HEK293 (cell line): ENCODE measurements at regions not wholly inside any gene's neighbourhood (a gene's known extent, or its start where the extent isn't known, plus 50 kb on each side); places are given as distances from the start of the nearest gene placed in this dataset.

Source experiments
- ATF2 ChIP-seq: fragments of 450-650 bp; formaldehyde crosslinking; IDR thresholded peaks from 2 replicates; pipeline ENCODE4 v1.5.1; 2016; ENCODE audit warnings: missing biosample characterization, missing genetic modification characterization, low read depth
- BCL6B ChIP-seq: fragments of 450-650 bp; formaldehyde crosslinking; IDR thresholded peaks from 2 replicates; pipeline ENCODE4 v1.5.1; 2017; ENCODE audit warnings: missing biosample characterization, missing genetic modification characterization
- GLI2 ChIP-seq: fragments of 450-650 bp; formaldehyde crosslinking; IDR thresholded peaks from 2 replicates; pipeline ENCODE4; 2017; ENCODE audit warnings: missing biosample characterization, missing genetic modification characterization, low read depth, borderline replicate concordance
- GLIS1 ChIP-seq: fragments of 450-650 bp; formaldehyde crosslinking; IDR thresholded peaks from 2 replicates; pipeline ENCODE4 v1.5.1; 2016; ENCODE audit warnings: missing biosample characterization, missing genetic modification characterization
- GLIS2 ChIP-seq: fragments of 450-650 bp; formaldehyde crosslinking; IDR thresholded peaks from 2 replicates; pipeline ENCODE4 v1.5.1; 2016; ENCODE audit warnings: missing biosample characterization, missing genetic modification characterization
- KLF1 ChIP-seq: fragments of 450-650 bp; formaldehyde crosslinking; IDR thresholded peaks from 2 replicates; pipeline ENCODE4 v1.5.1; 2016; ENCODE audit warnings: missing biosample characterization, missing genetic modification characterization
- MYNN ChIP-seq: fragments of 450-650 bp; formaldehyde crosslinking; IDR thresholded peaks from 2 replicates; pipeline ENCODE4 v1.5.1; 2016; ENCODE audit warnings: missing biosample characterization, missing genetic modification characterization, borderline replicate concordance
- RBAK ChIP-seq: fragments of 450-650 bp; formaldehyde crosslinking; IDR thresholded peaks from 2 replicates; pipeline ENCODE4 v1.5.1; 2016; ENCODE audit warnings: missing biosample characterization, missing genetic modification characterization
- SP2 ChIP-seq: fragments of 450-650 bp; formaldehyde crosslinking; IDR thresholded peaks from 2 replicates; pipeline ENCODE4 v1.5.1; 2016; ENCODE audit warnings: missing biosample characterization, missing genetic modification characterization
- YY1 ChIP-seq: fragments of 450-650 bp; formaldehyde crosslinking; IDR thresholded peaks from 2 replicates; pipeline ENCODE4 v1.5.1; 2018; ENCODE audit warnings: missing biosample characterization, missing genetic modification characterization
- ZBTB7A ChIP-seq: fragments of 450-650 bp; formaldehyde crosslinking; IDR thresholded peaks from 2 replicates; pipeline ENCODE4 v1.5.1; 2016; ENCODE audit warnings: low read depth, missing biosample characterization, missing genetic modification characterization
- ZEB2 ChIP-seq: fragments of 450-650 bp; formaldehyde crosslinking; IDR thresholded peaks from 2 replicates; pipeline ENCODE4 v1.5.1; 2016; ENCODE audit warnings: missing biosample characterization, missing genetic modification characterization
- ZFP3 ChIP-seq: fragments of 450-650 bp; formaldehyde crosslinking; IDR thresholded peaks from 2 replicates; pipeline ENCODE4 v1.5.1; 2016; ENCODE audit warnings: low read depth, missing biosample characterization, missing genetic modification characterization
- ZFP41 ChIP-seq: fragments of 450-650 bp; formaldehyde crosslinking; IDR thresholded peaks from 2 replicates; pipeline ENCODE4 v1.5.1; 2016; ENCODE audit warnings: missing biosample characterization, missing genetic modification characterization, borderline replicate concordance
- ZIC2 ChIP-seq: fragments of 450-650 bp; formaldehyde crosslinking; IDR thresholded peaks from 2 replicates; pipeline ENCODE4 v1.5.1; 2016; ENCODE audit warnings: missing biosample characterization, missing genetic modification characterization
- ZNF133 ChIP-seq: fragments of 450-650 bp; formaldehyde crosslinking; IDR thresholded peaks from 2 replicates; pipeline ENCODE4 v1.5.1; 2016; ENCODE audit warnings: missing biosample characterization, missing genetic modification characterization
- ZNF138 ChIP-seq: fragments of 450-650 bp; formaldehyde crosslinking; IDR thresholded peaks from 2 replicates; pipeline ENCODE4 v1.5.1; 2016; ENCODE audit warnings: missing biosample characterization, missing genetic modification characterization, borderline replicate concordance
- ZNF157 ChIP-seq: fragments of 450-650 bp; formaldehyde crosslinking; IDR thresholded peaks from 2 replicates; pipeline ENCODE4 v1.5.1; 2016; ENCODE audit warnings: missing biosample characterization, missing genetic modification characterization
- ZNF169 ChIP-seq: fragments of 450-650 bp; formaldehyde crosslinking; IDR thresholded peaks from 2 replicates; pipeline ENCODE4 v1.5.1; 2016; ENCODE audit warnings: missing biosample characterization, missing genetic modification characterization
- ZNF174 ChIP-seq: fragments of 450-650 bp; formaldehyde crosslinking; IDR thresholded peaks from 2 replicates; pipeline ENCODE4 v1.5.0; 2017; ENCODE audit warnings: missing biosample characterization, mild to moderate bottlenecking, missing genetic modification characterization
- ZNF223 ChIP-seq: fragments of 450-650 bp; formaldehyde crosslinking; IDR thresholded peaks from 2 replicates; pipeline ENCODE4 v1.5.1; 2016; ENCODE audit warnings: missing biosample characterization, missing genetic modification characterization
- ZNF37A ChIP-seq: fragments of 450-650 bp; IDR thresholded peaks from 2 replicates; pipeline ENCODE4 v1.5.1; 2018; ENCODE audit warnings: missing biosample characterization, missing genetic modification characterization
- ZNF394 ChIP-seq: fragments of 450-650 bp; formaldehyde crosslinking; IDR thresholded peaks from 2 replicates; pipeline ENCODE4 v1.5.1; 2016; ENCODE audit warnings: missing biosample characterization, missing genetic modification characterization, mild to moderate bottlenecking, moderate library complexity, borderline replicate concordance
- ZNF423 ChIP-seq: fragments of 450-650 bp; formaldehyde crosslinking; IDR thresholded peaks from 2 replicates; pipeline ENCODE4 v1.5.1; 2016; ENCODE audit warnings: missing biosample characterization, missing genetic modification characterization
- ZNF426 ChIP-seq: fragments of 450-650 bp; formaldehyde crosslinking; IDR thresholded peaks from 2 replicates; pipeline ENCODE4 v1.5.1; 2017; ENCODE audit warnings: missing biosample characterization, missing genetic modification characterization, mild to moderate bottlenecking, inconsistent platforms, moderate library complexity
- ZNF48 ChIP-seq: fragments of 450-650 bp; formaldehyde crosslinking; IDR thresholded peaks from 2 replicates; pipeline ENCODE4 v1.5.1; 2016; ENCODE audit warnings: missing biosample characterization, missing genetic modification characterization
- ZNF521 ChIP-seq: fragments of 450-650 bp; formaldehyde crosslinking; IDR thresholded peaks from 2 replicates; pipeline ENCODE4 v1.5.1; 2017; ENCODE audit warnings: missing biosample characterization, mild to moderate bottlenecking, missing genetic modification characterization
- ZNF548 ChIP-seq: fragments of 450-650 bp; formaldehyde crosslinking; IDR thresholded peaks from 2 replicates; pipeline ENCODE4 v1.5.1; 2016; ENCODE audit warnings: missing biosample characterization, missing genetic modification characterization
- ZNF600 ChIP-seq: fragments of 450-650 bp; formaldehyde crosslinking; IDR thresholded peaks from 2 replicates; pipeline ENCODE4 v1.5.1; 2016; ENCODE audit warnings: missing biosample characterization, missing genetic modification characterization
- ZNF626 ChIP-seq: fragments of 450-650 bp; sonication (Bioruptor Pico); formaldehyde crosslinking; IDR thresholded peaks from 2 replicates; pipeline ENCODE4 v1.5.1; 2018; ENCODE audit warnings: missing biosample characterization, missing genetic modification characterization, inconsistent platforms
- ZNF701 ChIP-seq: fragments of 450-650 bp; formaldehyde crosslinking; IDR thresholded peaks from 2 replicates; pipeline ENCODE4 v1.5.1; 2016; ENCODE audit warnings: missing biosample characterization, missing genetic modification characterization
- ZNF785 ChIP-seq: fragments of 450-650 bp; formaldehyde crosslinking; IDR thresholded peaks from 2 replicates; pipeline ENCODE4 v1.5.1; 2016; ENCODE audit warnings: missing biosample characterization, missing genetic modification characterization
- ZNF843 ChIP-seq: fragments of 450-650 bp; formaldehyde crosslinking; IDR thresholded peaks from 2 replicates; pipeline ENCODE4 v1.5.1; 2016; ENCODE audit warnings: missing biosample characterization, missing genetic modification characterization
- ZXDB ChIP-seq: fragments of 450-650 bp; formaldehyde crosslinking; IDR thresholded peaks from 2 replicates; pipeline ENCODE4 v1.5.1; 2016; ENCODE audit warnings: missing biosample characterization, missing genetic modification characterization
- TF ChIP-seq, protein P1 (sequence below): fragments of 450-650 bp; formaldehyde crosslinking; IDR thresholded peaks from 2 replicates; pipeline ENCODE4 v1.5.1; 2016; ENCODE audit warnings: missing biosample characterization, missing genetic modification characterization
- TF ChIP-seq, protein P2 (sequence below): fragments of 450-650 bp; formaldehyde crosslinking; IDR thresholded peaks from 2 replicates; pipeline ENCODE4 v1.5.1; 2016; ENCODE audit warnings: missing biosample characterization, missing genetic modification characterization
- TF ChIP-seq, protein P3 (sequence below): sonication (generic); formaldehyde crosslinking; IDR thresholded peaks from 2 replicates; pipeline ENCODE4 v1.8.1; 2022; ENCODE audit warnings: mild to moderate bottlenecking, moderate library complexity, missing genetic modification reagents

- TF ChIP-seq ZNF600 (peak; percentile 35; the same call in 1 of the 2 replicates), ZNF701 (tag by site-specific recombination) (no peak), ZNF37A (tag by site-specific recombination) (no peak), GLI2 (no peak), ZNF394 (tag by site-specific recombination) (no peak; the same call in 1 of the 2 replicates), ZNF138 (tag by site-specific recombination) (no peak), ZBTB7A (tag by site-specific recombination) (no peak), KLF1 (no peak), ZNF423 (no peak), ZNF626 (tag by site-specific recombination) (no peak), ZNF48 (tag by site-specific recombination) (no peak), ATF2 (no peak), ZNF174 (tag by site-specific recombination) (no peak), ZFP41 (tag by site-specific recombination) (no peak), ZNF843 (tag by site-specific recombination) (no peak), BCL6B (tag by site-specific recombination) (no peak), RBAK (no peak), ZFP3 (no peak), SP2 (tag by site-specific recombination) (no peak), ZNF426 (tag by site-specific recombination) (no peak), YY1 (tag by site-specific recombination) (0 out of 2 replicates have a peak, but pooled peaks have one; percentile 30), ZNF785 (tag by site-specific recombination) (no peak), ZNF157 (tag by site-specific recombination) (no peak), ZNF223 (tag by site-specific recombination) (no peak), ZXDB (tag by site-specific recombination) (0 out of 2 replicates have a peak, but pooled peaks have one; percentile 18), GLIS1 (no peak), ZNF133 (tag by site-specific recombination) (no peak), ZNF169 (tag by site-specific recombination) (no peak), MYNN (tag by site-specific recombination) (no peak), ZNF548 (no peak), ZIC2 (tag by site-specific recombination) (no peak), GLIS2 (tag by site-specific recombination) (no peak), ZEB2 (no peak), ZNF521 (no peak)
- TF ChIP-seq, protein P1, sequence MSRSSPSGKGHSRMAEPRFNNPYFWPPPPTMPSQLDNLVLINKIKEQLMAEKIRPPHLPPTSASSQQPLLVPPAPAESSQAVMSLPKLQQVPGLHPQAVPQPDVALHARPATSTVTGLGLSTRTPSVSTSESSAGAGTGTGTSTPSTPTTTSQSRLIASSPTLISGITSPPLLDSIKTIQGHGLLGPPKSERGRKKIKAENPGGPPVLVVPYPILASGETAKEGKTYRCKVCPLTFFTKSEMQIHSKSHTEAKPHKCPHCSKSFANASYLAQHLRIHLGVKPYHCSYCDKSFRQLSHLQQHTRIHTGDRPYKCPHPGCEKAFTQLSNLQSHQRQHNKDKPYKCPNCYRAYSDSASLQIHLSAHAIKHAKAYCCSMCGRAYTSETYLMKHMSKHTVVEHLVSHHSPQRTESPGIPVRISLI: no peak
- TF ChIP-seq, protein P2, sequence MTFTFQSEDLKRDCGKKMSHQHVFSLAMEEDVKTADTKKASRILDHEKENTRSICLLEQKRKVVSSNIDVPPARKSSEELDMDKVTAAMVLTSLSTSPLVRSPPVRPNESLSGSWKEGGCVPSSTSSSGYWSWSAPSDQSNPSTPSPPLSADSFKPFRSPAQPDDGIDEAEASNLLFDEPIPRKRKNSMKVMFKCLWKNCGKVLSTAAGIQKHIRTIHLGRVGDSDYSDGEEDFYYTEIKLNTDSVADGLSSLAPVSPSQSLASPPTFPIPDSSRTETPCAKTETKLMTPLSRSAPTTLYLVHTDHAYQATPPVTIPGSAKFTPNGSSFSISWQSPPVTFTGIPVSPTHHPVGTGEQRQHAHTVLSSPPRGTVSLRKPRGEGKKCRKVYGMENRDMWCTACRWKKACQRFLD (tag by site-specific recombination): no peak
- TF ChIP-seq, protein P3, sequence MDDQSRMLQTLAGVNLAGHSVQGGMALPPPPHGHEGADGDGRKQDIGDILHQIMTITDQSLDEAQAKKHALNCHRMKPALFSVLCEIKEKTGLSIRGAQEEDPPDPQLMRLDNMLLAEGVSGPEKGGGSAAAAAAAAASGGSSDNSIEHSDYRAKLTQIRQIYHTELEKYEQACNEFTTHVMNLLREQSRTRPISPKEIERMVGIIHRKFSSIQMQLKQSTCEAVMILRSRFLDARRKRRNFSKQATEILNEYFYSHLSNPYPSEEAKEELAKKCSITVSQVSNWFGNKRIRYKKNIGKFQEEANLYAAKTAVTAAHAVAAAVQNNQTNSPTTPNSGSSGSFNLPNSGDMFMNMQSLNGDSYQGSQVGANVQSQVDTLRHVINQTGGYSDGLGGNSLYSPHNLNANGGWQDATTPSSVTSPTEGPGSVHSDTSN (CRISPR knock-in tag): no peak
These were observed 66.2 kb upstream of the SNX9 start (continued) for GRCh38 chr6:157756708-157757429.
